Omental fat pad (tissue), 3 donors: ENCODE measurements at regions not wholly inside any gene's neighbourhood (a gene's known extent, or its start where the extent isn't known, plus 50 kb on each side); places are given as distances from the start of the nearest gene placed in this dataset.

Source experiments
- ATAC-seq: fragments of 150-250 bp; one replicate; pipeline ENCODE4 v1.9.1; 2016; ENCODE audit warnings: mild to moderate bottlenecking, moderate library complexity; ENCODE audit not compliant: low FRiP score
- DNase-seq: peaks from one replicate; pipeline ENCODE4 v3.0.0-alpha.2; 2019; ENCODE audit warnings: low spot score
- TF ChIP-seq, protein P1 (sequence below), 3 donors: fragments of 450-650 bp; IDR thresholded peaks; one replicate each; pipeline ENCODE4 v1.5.1; 2016 to 2017; ENCODE audit warnings: antibody characterized with exemption in 3 of 3, mild to moderate bottlenecking in 3 of 3, moderate library complexity in 2 of 3

DNA sequence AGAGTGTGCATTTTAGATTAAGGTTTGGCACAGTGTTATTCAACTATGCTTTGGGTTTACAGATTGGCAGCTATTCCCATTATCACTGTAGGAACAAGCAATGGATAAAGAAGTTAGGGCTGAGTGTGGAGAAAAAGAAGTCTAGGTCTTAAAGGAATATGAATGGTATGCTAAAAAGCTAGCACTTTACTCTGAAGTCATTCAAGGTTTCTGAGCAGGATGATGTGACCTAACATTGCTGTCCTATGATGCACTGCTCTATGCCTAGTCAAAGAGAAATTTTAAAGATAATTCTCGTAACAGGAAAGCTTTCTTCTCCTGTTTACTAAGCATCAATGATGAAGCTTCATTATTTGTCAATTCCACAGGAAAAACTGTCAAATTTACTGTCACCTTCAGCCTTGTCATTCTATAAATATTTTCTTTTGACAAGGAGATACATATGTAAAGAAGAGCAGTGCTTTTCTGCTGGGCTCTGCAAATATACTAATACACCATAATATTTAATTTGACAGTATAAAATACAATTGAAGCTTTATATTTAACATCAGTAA, 476.1 kb upstream of the PTPRD start:
- TF ChIP-seq, protein P1, sequence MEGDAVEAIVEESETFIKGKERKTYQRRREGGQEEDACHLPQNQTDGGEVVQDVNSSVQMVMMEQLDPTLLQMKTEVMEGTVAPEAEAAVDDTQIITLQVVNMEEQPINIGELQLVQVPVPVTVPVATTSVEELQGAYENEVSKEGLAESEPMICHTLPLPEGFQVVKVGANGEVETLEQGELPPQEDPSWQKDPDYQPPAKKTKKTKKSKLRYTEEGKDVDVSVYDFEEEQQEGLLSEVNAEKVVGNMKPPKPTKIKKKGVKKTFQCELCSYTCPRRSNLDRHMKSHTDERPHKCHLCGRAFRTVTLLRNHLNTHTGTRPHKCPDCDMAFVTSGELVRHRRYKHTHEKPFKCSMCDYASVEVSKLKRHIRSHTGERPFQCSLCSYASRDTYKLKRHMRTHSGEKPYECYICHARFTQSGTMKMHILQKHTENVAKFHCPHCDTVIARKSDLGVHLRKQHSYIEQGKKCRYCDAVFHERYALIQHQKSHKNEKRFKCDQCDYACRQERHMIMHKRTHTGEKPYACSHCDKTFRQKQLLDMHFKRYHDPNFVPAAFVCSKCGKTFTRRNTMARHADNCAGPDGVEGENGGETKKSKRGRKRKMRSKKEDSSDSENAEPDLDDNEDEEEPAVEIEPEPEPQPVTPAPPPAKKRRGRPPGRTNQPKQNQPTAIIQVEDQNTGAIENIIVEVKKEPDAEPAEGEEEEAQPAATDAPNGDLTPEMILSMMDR (IDR thresholded peaks at IDR 0.05) = no peak
- no peak for DNase-seq
- ATAC-seq = no peak

DNA sequence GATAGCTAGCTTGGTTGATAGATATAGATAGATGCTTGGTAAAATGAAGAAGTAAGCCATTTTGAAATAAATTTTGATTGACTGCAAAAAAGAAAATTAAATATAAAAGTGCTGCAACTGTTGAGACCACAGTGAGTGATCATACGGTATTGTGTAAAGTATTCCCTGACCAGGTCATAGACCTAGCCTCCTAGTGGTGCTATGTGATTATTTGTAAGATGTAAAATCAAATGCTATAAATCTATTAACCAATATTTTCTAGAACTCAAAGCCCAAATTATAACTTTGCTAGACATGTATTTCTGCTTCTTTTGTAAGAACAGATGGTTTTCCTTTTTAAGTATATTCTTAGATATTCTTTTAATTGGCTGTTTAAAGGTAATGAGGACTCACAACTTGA, 480.2 kb upstream of the PTPRD start:
- TF ChIP-seq, protein P1 (IDR thresholded peaks at IDR 0.05) = no peak
- DNase-seq (no peak), ATAC-seq (no peak)

DNA sequence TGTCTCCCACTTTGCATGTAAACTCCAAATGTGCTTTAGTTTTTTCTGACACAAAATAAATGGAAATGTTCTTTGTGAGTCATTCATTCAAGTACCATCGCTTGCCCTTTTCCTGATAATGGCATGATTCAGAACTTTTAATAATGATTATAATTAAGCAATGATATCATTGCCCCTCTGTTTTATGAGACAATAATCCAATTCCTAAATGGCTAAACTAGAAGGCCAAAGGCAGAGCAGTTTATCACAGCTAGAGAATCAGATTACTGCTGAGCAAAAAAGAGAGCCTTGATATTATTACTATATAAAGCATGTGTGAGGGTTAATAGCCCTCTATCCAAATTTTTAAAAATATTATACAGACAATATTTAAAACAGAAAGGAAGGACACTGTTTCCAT, 484.2 kb upstream of the PTPRD start:
- DNase-seq (no peak), ATAC-seq (no peak)
- TF ChIP-seq, protein P1 (IDR thresholded peaks at IDR 0.05) = no peak

DNA sequence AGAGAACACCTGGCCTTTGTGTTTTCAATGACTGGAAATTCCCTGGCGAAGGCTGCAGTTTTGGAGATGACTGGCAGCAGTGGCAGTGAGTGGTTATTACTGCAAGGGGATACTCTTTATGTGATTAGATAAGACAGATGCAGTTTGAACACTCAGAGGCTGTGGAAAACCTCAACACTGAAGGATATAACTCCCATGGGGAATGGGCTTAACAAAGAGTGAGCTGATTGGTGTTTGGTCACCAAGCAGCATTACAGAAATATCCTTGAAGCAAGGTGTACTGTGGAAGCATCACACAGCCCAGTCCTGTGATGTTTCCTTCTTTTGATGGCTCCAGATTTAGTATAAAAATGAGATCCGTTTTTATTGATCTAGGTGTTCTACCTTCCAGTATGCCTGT, 490.7 kb upstream of the PTPRD start:
- TF ChIP-seq, protein P1 (IDR thresholded peaks at IDR 0.05) = no peak
- DNase-seq (no peak), ATAC-seq (no peak)

DNA sequence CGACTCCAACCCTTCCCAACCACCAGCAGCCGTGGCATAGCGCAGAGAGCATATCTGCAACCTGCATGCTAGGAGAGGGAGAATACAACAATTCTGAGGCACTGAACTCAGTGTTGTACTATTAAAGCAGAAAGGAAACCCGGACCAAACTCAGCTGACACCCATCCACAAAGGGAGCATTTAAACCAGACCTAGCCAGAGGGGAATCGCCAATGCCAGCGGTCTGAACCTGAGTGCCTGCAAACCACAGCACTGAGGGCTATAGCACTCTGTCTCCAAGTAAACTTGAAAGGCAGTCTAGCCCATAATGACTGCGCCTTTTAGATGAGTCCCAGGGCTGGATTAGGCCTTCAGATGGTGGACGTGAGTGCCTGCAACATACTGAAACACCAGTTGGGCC, 494.4 kb upstream of the PTPRD start:
- ATAC-seq (no peak), DNase-seq (no peak)
- TF ChIP-seq, protein P1 (IDR thresholded peaks at IDR 0.05) = no peak

DNA sequence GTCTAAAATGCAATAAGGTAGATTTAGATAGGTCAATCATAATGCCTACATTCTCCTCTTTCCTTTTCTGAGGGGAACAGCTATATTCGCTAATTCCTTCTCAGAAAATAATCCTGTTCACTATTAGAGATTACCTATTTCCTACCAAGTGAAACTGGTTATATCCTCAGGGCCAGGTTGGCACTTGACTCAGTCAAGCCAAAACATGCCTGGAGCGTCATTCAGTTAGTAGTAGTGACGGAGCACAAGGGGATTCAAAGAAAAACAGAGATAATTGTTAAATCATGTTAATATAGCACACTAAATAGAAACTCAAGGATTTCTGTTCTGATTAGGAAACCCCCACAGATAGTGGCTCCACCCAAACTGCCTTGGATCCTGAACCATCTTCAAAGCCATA, 515.4 kb upstream of the PTPRD start:
- TF ChIP-seq, protein P1 (IDR thresholded peaks at IDR 0.05) = no peak
- no peak for DNase-seq
- ATAC-seq = no peak

DNA sequence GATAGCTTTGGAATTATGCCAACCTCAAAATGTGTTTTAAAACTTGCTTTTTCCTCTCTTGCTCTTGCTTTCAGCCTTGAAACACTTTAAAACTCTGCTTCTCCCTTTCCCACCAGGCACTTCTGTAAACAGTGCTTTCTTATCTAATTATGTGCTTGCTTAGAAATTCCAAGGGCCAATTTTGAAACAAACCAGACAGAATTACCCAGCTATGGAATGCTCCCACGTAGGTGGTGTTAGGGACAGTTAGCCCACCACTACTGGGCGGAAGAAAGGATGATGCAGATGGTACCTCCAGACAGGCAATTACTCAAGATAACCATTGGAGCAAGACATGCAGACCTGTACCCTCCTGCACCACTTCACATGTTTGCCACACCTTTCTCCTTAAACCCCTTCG, 523.0 kb upstream of the PTPRD start:
- TF ChIP-seq, protein P1 (IDR thresholded peaks at IDR 0.05) = no peak
- DNase-seq = no peak
- ATAC-seq = no peak
